IPS-20b (cell line): ENCODE measurements at regions not wholly inside any gene's neighbourhood (a gene's known extent, or its start where the extent isn't known, plus 50 kb on each side); places are given as distances from the start of the nearest gene placed in this dataset.
A peak's percentile ranks its signal among the peaks of the same experiment; 100 is the strongest.

ENCODE experiments used
- H3K27ac ChIP-seq: one replicate; pipeline ENCODE4 v1.5.1; 2013; ENCODE audit warnings: low read length
- H3K27me3 ChIP-seq: 2 replicates; pipeline ENCODE4 v1.6.1; 2013; ENCODE audit warnings: mild to moderate bottlenecking, low read length, inconsistent platforms; ENCODE audit not compliant: insufficient read depth
- H3K36me3 ChIP-seq: 2 replicates; pipeline ENCODE4 v1.6.1; 2013; ENCODE audit warnings: low read depth, mild to moderate bottlenecking, inconsistent platforms, low read length, moderate library complexity; ENCODE audit not compliant: insufficient read depth
- H3K4me1 ChIP-seq: 2 replicates; pipeline ENCODE4 v1.6.1; 2013; ENCODE audit warnings: mild to moderate bottlenecking, control low read depth, inconsistent platforms, low read length, moderate library complexity; ENCODE audit not compliant: insufficient read depth
- H3K4me3 ChIP-seq: 2 replicates; pipeline ENCODE4 v1.5.1; 2013; ENCODE audit warnings: mild to moderate bottlenecking, low read length, inconsistent platforms
- H3K9ac ChIP-seq: 2 replicates; pipeline ENCODE4 v1.6.1; 2013; ENCODE audit warnings: low read depth, mild to moderate bottlenecking, inconsistent platforms, low read length, moderate library complexity
- H3K9me3 ChIP-seq: 2 replicates; pipeline ENCODE4 v1.6.1; 2013; ENCODE audit warnings: mild to moderate bottlenecking, low read depth, low read length, inconsistent platforms; ENCODE audit not compliant: insufficient read depth

- H3K4me1 ChIP-seq, result peaks cover 25% of the 10 kb centered on the region
- no peaks in the 10 kb centered on the region for H3K36me3 ChIP-seq
- peak overlapping the region; percentile 53; the same call in 1 of the 2 replicates for H3K9ac ChIP-seq
- H3K9me3 ChIP-seq, result no peaks in the 10 kb centered on the region
- peak overlapping the region; percentile 40 for H3K27ac ChIP-seq
- H3K4me3 ChIP-seq, result peak overlapping the region; percentile 28; the same call in 1 of the 2 replicates
- no peaks in the 10 kb centered on the region for H3K27me3 ChIP-seq
Measured at GRCh38 chr2:18456026-18456425, 104.4 kb downstream of the RDH14 start.

GRCh38 chr2:18455236-18455862 is 105.1 kb downstream of the RDH14 start:
- Histone ChIP-seq H3K27ac (peak overlapping the region; percentile 40), H3K9ac (peak overlapping the region; percentile 53; the same call in 1 of the 2 replicates), H3K27me3 (no peaks in the 10 kb centered on the region), H3K4me1 (peaks cover 25% of the 10 kb centered on the region), H3K9me3 (no peaks in the 10 kb centered on the region), H3K4me3 (no peak overlapping the region), H3K36me3 (no peaks in the 10 kb centered on the region)

- Histone ChIP-seq H3K9ac (no peak overlapping the region), H3K4me1 (peaks cover 25% of the 10 kb centered on the region), H3K4me3 (no peak overlapping the region), H3K36me3 (no peaks in the 10 kb centered on the region), H3K27me3 (no peaks in the 10 kb centered on the region), H3K27ac (peak overlapping the region; percentile 40), H3K9me3 (no peaks in the 10 kb centered on the region)
Measured at GRCh38 chr2:18454692-18455235, 105.7 kb downstream of the RDH14 start.

- H3K9me3 ChIP-seq, result no peaks in the 10 kb centered on the region
- no peak overlapping the region for H3K4me3 ChIP-seq
- H3K27ac ChIP-seq, result no peak overlapping the region
- no peaks in the 10 kb centered on the region for H3K27me3 ChIP-seq
- no peaks in the 10 kb centered on the region for H3K36me3 ChIP-seq
- H3K9ac ChIP-seq, result no peak overlapping the region
- no peaks in the 10 kb centered on the region for H3K4me1 ChIP-seq
Measured at GRCh38 chr2:18446715-18447114, 113.7 kb downstream of the RDH14 start.

DNA sequence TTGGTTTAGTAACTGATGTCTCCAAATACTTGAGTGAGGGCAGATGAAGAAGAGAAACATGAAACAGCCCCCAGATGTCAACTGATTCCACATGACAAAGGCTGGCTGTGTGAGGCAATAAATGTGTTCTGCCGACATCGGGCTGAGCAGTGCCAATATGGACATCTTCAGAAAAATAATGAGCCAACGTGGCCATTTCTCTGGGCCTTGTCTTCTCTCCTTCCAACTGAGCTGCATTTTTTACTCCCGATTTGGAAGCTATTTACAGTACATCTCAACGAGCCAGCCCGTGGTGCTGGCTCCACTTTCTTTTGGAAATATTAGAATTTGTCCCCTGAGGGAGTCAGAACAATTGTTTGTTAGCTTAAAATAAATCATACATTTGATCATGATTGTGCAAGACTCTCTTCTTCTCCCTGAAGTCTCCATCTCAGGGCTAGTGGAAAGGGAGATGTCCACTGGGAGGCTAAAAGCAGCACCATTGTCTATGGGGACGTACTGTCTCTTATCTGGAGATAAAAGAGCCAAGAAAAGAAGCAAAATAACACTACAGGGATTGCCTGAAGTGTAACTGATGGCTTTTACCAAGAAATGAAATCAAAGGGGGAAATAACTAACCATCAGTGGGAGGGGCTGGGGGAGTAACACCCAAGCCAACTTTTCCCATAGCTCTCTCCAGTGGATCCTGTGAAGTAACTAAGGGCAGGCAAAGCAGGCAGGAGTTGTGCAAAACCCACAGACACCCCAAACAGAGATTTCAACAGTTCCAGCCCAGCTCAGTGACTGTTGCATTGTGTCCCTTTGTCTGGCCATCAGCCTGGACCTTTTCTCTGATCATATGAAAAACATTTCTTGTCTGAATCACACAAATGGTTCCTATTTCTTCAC is 114.8 kb downstream of the RDH14 start:
- no peak overlapping the region for H3K27ac ChIP-seq
- no peak overlapping the region for H3K9ac ChIP-seq
- H3K4me3 ChIP-seq, result no peak overlapping the region
- H3K36me3 ChIP-seq, result no peaks in the 10 kb centered on the region
- H3K4me1 ChIP-seq, result no peaks in the 10 kb centered on the region
- H3K9me3 ChIP-seq, result no peaks in the 10 kb centered on the region
- H3K27me3 ChIP-seq, result no peaks in the 10 kb centered on the region

DNA sequence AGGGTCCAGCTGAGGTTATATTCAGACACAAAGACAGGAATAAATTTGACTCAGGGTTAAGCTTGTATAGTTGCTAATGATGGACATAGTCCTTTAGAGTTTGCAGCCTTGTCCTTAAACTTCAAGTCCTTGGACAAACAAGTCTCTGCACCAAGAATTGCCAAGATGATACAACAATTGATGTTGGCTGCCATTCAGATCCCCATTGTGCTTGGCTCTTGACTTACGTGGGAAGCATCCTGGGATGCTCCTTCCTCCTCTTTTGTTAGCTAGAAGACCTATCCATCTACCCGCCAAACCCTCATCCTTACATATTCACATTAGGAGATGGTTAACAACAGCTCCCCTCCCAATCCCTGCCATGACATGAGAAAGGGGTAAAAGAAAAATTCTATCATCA is 115.6 kb downstream of the RDH14 start:
- Histone ChIP-seq H3K27ac (no peak overlapping the region), H3K4me1 (no peaks in the 10 kb centered on the region)

DNA sequence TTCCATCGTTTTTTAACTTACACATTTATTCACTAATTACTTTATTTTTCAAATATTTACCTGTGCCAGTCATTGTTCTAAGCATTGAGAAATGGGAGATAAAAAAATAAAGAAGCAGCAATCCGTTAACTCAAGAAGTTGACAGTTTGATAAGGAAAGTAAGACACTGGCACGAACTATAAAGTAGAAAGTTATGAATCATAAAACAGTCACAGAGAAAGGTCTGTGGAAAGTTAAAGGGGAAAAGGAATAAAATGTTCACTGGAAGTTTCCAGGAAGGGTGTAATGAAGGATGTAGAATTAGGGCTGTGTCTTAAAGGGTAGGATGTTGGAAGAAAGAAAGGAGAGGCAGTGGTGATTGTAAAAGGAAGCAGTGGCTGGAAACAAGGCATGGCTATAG is 118.9 kb downstream of the RDH14 start:
- H3K36me3 ChIP-seq, result no peaks in the 10 kb centered on the region
- H3K4me3 ChIP-seq, result no peak overlapping the region

More for the DNA sequence above, 115.6 kb downstream of the RDH14 start:
- Histone ChIP-seq H3K27me3 (no peaks in the 10 kb centered on the region), H3K9me3 (no peaks in the 10 kb centered on the region), H3K36me3 (no peaks in the 10 kb centered on the region), H3K4me3 (no peak overlapping the region), H3K9ac (no peak overlapping the region)

DNA sequence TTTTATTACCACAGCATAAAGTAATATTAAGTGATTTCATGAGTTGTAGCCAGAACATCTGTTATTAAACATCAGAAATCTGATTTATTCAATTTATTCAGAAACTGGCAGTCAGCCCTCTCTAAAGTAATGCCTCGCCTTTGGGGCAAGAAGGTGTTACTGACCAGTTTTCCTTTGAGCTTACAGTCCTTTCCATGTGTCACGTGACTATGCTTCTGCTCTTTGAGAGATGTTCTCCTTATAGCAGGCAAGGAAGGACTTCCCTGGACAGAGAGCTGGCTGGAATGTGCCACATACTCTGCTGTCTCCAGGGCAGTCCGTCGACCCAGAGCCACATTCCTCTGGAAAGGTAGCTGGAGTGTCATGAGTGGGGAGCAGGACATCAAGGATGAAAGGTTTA is 119.7 kb downstream of the RDH14 start:
- Histone ChIP-seq H3K4me3 (no peak overlapping the region), H3K9ac (no peak overlapping the region), H3K36me3 (no peaks in the 10 kb centered on the region), H3K9me3 (no peaks in the 10 kb centered on the region), H3K27ac (no peak overlapping the region), H3K27me3 (no peaks in the 10 kb centered on the region), H3K4me1 (no peaks in the 10 kb centered on the region)

More for the DNA sequence above, 118.9 kb downstream of the RDH14 start:
- Histone ChIP-seq H3K4me1 (no peaks in the 10 kb centered on the region), H3K27ac (no peak overlapping the region), H3K27me3 (no peaks in the 10 kb centered on the region), H3K9ac (no peak overlapping the region), H3K9me3 (no peaks in the 10 kb centered on the region)

DNA sequence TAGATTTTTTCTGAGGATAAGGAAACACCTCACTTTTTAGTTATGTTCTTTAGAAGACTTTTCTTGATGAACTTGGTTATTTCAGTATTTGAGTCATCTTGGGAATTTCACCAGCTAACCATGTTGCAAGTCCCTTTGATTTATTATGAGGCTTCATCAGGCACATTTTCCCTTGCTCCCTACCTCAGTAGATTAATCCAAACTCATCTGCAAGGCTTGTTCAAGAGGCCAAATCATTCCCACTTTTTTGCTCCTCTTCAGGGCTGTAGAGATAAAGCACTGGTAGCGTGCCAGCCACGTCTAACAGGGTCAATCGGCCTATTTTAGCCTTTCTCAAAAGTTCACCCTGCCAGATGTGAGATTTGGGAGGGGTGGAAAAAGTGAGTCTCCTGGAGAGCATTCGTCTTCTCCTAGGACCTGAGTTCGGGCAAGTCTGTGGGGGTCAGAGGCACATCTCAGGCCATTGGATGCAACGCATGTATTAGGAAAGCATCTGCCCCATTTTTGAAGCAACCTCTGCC is 120.3 kb downstream of the RDH14 start:
- no peaks in the 10 kb centered on the region for H3K36me3 ChIP-seq
- no peak overlapping the region for H3K9ac ChIP-seq
- H3K9me3 ChIP-seq, result no peaks in the 10 kb centered on the region
- no peaks in the 10 kb centered on the region for H3K27me3 ChIP-seq
- no peak overlapping the region for H3K27ac ChIP-seq
- H3K4me1 ChIP-seq, result no peaks in the 10 kb centered on the region
- H3K4me3 ChIP-seq, result no peak overlapping the region

DNA sequence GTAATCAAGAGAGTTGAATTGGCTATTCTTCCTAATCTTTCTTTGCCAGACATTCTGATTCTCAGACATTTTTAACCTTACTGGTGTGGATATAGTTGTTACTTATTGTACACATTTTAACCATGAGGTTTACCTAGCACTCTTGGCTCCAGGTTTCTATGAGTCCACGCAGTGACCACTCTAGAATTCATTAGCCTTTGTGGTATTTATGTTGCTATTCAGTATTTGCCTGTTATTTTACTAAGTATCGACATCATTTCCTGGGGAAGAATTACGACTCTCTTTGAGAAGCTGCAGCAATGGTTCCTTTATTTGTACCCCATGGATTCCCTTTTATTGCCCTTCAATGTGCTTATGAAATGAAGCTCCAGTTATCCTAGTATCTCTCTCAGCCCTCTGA is 120.7 kb downstream of the RDH14 start:
- no peaks in the 10 kb centered on the region for H3K4me1 ChIP-seq
- no peaks in the 10 kb centered on the region for H3K27me3 ChIP-seq
- no peak overlapping the region for H3K9ac ChIP-seq
- H3K9me3 ChIP-seq, result no peaks in the 10 kb centered on the region
- H3K36me3 ChIP-seq, result no peaks in the 10 kb centered on the region
- H3K27ac ChIP-seq, result no peak overlapping the region
- H3K4me3 ChIP-seq, result no peak overlapping the region

- Histone ChIP-seq H3K4me3 (no peak overlapping the region), H3K9ac (no peak overlapping the region), H3K27ac (no peak overlapping the region), H3K9me3 (no peaks in the 10 kb centered on the region), H3K27me3 (no peaks in the 10 kb centered on the region), H3K4me1 (no peaks in the 10 kb centered on the region), H3K36me3 (no peaks in the 10 kb centered on the region)
Measured at GRCh38 chr2:18437909-18438308, 122.5 kb downstream of the RDH14 start.
